Keratinocyte (primary cell): ENCODE measurements at regions not wholly inside any gene's neighbourhood (a gene's known extent, or its start where the extent isn't known, plus 50 kb on each side); places are given as distances from the start of the nearest gene placed in this dataset.
"Not testable (repeated sequence)": the region's sequence is repeated elsewhere in the genome, so short reads cannot be mapped to it uniquely, and the experiment has no call there.

Experiments
- DNase-seq: peaks from one replicate; pipeline ENCODE4 v3.0.0-alpha.2; 2011; ENCODE audit warnings: low read depth, missing footprints, low spot score
- FAIRE-seq: peaks from 2 replicates; lab custom pipeline; 2011; peaks lifted over from hg19 to GRCh38; lab: Jason Lieb, UNC
- H2AFZ ChIP-seq: 2 replicates; pipeline ENCODE4 v1.6.0; 2012; ENCODE audit warnings: low read length, control low read depth, inconsistent platforms; ENCODE audit not compliant: control insufficient read depth
- H3K27ac ChIP-seq: 2 replicates; pipeline ENCODE4 v1.5.1; 2011; ENCODE audit warnings: low read length; ENCODE audit not compliant: control insufficient read depth, insufficient read depth
- H3K27me3 ChIP-seq: 3 replicates; pipeline ENCODE4 v1.6.0; 2011; ENCODE audit warnings: low read length; ENCODE audit not compliant: control insufficient read depth, insufficient read depth; ENCODE audit errors: extremely low read depth
- H3K36me3 ChIP-seq, 2 experiments: 2 replicates in 1 of 2; 3 replicates in 1 of 2; pipeline ENCODE4 v1.5.1; 2011; ENCODE audit warnings: low read length in 2 of 2, mild to moderate bottlenecking in 1 of 2; ENCODE audit not compliant: control insufficient read depth in 2 of 2, insufficient read depth in 2 of 2; ENCODE audit errors: extremely low read depth in 1 of 2
- H3K4me1 ChIP-seq: 3 replicates; pipeline ENCODE4 v1.5.1; 2011; ENCODE audit warnings: low read length; ENCODE audit not compliant: control insufficient read depth, insufficient read depth; ENCODE audit errors: extremely low read depth
- H3K4me2 ChIP-seq: 3 replicates; pipeline ENCODE4 v1.6.0; 2011; ENCODE audit warnings: low read depth, low read length; ENCODE audit not compliant: control insufficient read depth, insufficient read depth; ENCODE audit errors: extremely low read depth
- H3K4me3 ChIP-seq, 3 experiments: fragments of 200-600 bp in 1 of 3; sonication (generic) in 1 of 3; 2 replicates in 2 of 3; 3 replicates in 1 of 3; pipeline ENCODE4 v1.5.1; 2011 to 2016; ENCODE audit warnings: low read length in 3 of 3, mild to moderate bottlenecking in 3 of 3, control low read depth in 2 of 3, inconsistent platforms in 1 of 3, low read depth in 1 of 3, mixed read lengths in 1 of 3, mixed run types in 1 of 3, moderate library complexity in 1 of 3; ENCODE audit not compliant: control insufficient read depth in 2 of 3, insufficient read depth in 2 of 3; ENCODE audit errors: extremely low read depth in 1 of 3
- H3K79me2 ChIP-seq: 2 replicates; pipeline ENCODE4 v1.6.0; 2012; ENCODE audit warnings: low read length; ENCODE audit not compliant: control insufficient read depth, insufficient read depth
- H3K9ac ChIP-seq: 3 replicates; pipeline ENCODE4 v1.6.0; 2011; ENCODE audit warnings: low read length; ENCODE audit not compliant: control insufficient read depth, insufficient read depth; ENCODE audit errors: extremely low read depth
- H3K9me1 ChIP-seq: 3 replicates; pipeline ENCODE4 v1.6.0; 2011; ENCODE audit warnings: low read length; ENCODE audit not compliant: control insufficient read depth, insufficient read depth; ENCODE audit errors: extremely low read depth
- H3K9me3 ChIP-seq: 2 replicates; pipeline ENCODE4 v1.5.1; 2012; ENCODE audit warnings: low read depth, low read length; ENCODE audit not compliant: control insufficient read depth
- H4K20me1 ChIP-seq: 3 replicates; pipeline ENCODE4 v1.6.0; 2011; ENCODE audit warnings: low read length; ENCODE audit not compliant: control insufficient read depth, insufficient read depth; ENCODE audit errors: extremely low read depth
- dilution Hi-C: fragments of 300-500 bp; cut with MboI; formaldehyde crosslinking; loops from one replicate; pipeline ENCODE4 v1.7.0; 2020; ENCODE audit warnings: low sequenced_read_pairs; ENCODE audit not compliant: extremely low pct_ligation_motif_present

DNA sequence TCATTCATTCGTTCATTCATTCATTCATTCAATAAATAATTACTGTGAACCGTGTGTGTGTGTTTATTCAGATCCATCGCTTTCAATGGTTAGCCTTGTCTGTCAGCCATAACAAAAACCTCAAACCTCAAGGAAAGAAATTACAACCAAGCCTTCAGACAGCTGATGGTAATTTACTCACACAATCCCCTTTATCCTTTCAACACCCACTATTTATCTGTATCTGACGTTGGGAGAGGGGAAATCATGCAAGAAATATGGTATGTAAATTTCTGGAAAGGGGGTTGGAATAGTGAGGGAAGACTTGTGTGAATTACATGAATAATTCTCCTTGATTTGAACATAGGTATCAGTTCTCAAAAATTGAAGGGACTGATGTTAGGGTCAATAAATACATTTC lies 173.6 kb upstream of the NBPF19 start:
- H4K20me1 ChIP-seq, H3K9me3 ChIP-seq, H3K27me3 ChIP-seq, H3K27ac ChIP-seq, H3K9me1 ChIP-seq, H3K4me1 ChIP-seq, H3K36me3 ChIP-seq, H3K79me2 ChIP-seq, H2AFZ ChIP-seq, DNase-seq, dilution Hi-C loops, H3K4me3 ChIP-seq, H3K9ac ChIP-seq, H3K4me2 ChIP-seq, FAIRE-seq: not testable (repeated sequence)

DNA sequence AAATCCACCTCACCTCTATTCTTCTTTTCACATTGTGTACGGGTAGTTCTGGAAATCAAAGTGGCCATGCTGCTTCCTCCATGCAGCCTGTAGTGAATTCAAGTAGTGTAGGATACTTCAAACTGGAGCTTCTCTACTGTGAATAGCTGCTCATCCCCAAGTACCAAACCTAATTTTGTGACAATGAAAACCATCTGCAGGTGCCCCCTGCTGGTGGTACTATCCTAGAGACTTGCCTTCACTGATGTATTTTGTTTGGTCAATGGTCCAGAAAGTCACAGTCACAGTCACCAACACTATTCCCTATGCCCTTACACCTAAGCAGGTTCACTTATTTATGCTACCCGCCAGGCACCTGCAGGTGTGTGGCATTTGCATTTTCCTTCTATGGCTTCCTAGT lies 170.0 kb upstream of the NBPF19 start:
- H3K9me1 ChIP-seq, dilution Hi-C loops, H3K27ac ChIP-seq, H4K20me1 ChIP-seq, H3K27me3 ChIP-seq, H3K36me3 ChIP-seq, H3K79me2 ChIP-seq, H3K9me3 ChIP-seq, H3K4me1 ChIP-seq, H3K4me2 ChIP-seq, H3K4me3 ChIP-seq, H3K9ac ChIP-seq, FAIRE-seq, H2AFZ ChIP-seq, DNase-seq: not testable (repeated sequence)

GRCh38 chr1:149307640-149308039 lies 167.2 kb upstream of the NBPF19 start:
- FAIRE-seq, dilution Hi-C loops, H3K4me1 ChIP-seq, H3K36me3 ChIP-seq, H3K9me3 ChIP-seq, H3K4me2 ChIP-seq, H3K9me1 ChIP-seq, H2AFZ ChIP-seq, H3K27me3 ChIP-seq, H4K20me1 ChIP-seq, H3K4me3 ChIP-seq, H3K27ac ChIP-seq, H3K9ac ChIP-seq, DNase-seq, H3K79me2 ChIP-seq: not testable (repeated sequence)

- DNase-seq, H2AFZ ChIP-seq, H3K79me2 ChIP-seq, dilution Hi-C loops, H3K4me1 ChIP-seq, H4K20me1 ChIP-seq, H3K36me3 ChIP-seq, FAIRE-seq, H3K9me1 ChIP-seq, H3K9ac ChIP-seq, H3K4me3 ChIP-seq, H3K27ac ChIP-seq, H3K27me3 ChIP-seq, H3K4me2 ChIP-seq, H3K9me3 ChIP-seq: not testable (repeated sequence)
Measured at GRCh38 chr1:149314921-149315320, 159.9 kb upstream of the NBPF19 start.

DNA sequence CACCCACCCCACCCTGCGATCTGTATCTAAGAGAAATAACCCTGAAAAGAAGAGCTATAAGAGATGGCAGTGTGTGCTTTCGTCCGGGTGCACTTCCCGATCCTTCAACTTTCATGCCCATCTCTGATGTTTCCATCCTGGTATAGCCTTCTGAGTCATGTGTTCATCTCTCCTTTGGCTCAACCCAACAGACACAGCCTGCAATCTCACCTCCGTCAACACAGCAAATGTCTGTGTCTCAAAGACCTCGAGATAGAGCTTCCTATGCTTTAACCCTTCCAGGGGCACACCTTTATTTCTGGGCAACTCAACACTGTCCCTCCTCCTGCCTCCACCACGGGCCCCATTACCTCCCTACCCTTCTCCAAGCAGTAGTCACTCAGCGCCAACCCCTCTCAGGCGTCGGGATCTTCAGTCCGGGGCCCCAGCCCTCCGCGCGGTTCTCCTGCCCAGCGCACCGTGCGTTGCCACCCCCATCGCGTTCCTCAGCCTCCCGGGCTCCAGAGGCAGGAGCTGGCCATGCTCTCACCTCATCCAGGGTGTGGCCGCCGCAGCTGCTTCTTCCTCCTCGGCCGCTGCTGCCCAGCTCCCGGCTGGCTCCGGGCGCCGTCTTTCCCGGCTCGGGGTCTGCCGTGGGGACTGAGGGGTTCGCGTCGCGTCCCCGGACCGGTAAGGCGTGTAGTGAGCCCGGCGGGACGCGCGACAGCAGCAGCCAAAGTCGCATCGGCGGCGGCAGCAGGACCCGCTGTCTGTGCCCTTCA lies 153.7 kb upstream of the NBPF19 start:
- H3K36me3 ChIP-seq, H3K9ac ChIP-seq, H3K9me3 ChIP-seq, H3K79me2 ChIP-seq, H3K9me1 ChIP-seq, H3K4me1 ChIP-seq, H3K4me3 ChIP-seq, dilution Hi-C loops, H3K4me2 ChIP-seq, H3K27ac ChIP-seq, H2AFZ ChIP-seq, DNase-seq, FAIRE-seq, H3K27me3 ChIP-seq, H4K20me1 ChIP-seq: not testable (repeated sequence)
